ENCODE measurements at regions not wholly inside any gene's neighbourhood (a gene's known extent, or its start where the extent isn't known, plus 50 kb on each side); places are given as distances from the start of the nearest gene placed in this dataset.
"Not testable (repeated sequence)": the region's sequence is repeated elsewhere in the genome, so short reads cannot be mapped to it uniquely, and the experiment has no call there.

DNA sequence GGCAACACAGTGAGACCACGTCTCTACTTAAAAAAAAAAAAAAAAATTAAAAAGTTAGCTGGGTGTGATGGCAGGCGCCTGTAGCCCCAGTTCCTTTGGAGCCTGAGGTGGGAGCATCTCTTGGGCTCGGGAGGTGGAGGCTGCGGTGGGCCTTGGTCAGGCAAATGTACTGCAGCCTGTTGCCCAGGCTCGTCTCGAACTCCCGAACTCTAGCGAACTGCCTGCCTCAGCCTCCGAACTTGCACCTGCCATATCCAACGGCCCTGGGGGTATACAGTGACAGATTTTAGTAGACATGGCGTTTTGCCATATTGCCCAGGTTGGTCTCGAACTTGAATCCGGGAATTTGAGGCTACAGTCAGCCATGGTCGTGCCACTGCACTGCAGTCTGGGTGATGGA is 195.4 kb downstream of the ALG10 start:
- TF ChIP-seq, protein P1, sequence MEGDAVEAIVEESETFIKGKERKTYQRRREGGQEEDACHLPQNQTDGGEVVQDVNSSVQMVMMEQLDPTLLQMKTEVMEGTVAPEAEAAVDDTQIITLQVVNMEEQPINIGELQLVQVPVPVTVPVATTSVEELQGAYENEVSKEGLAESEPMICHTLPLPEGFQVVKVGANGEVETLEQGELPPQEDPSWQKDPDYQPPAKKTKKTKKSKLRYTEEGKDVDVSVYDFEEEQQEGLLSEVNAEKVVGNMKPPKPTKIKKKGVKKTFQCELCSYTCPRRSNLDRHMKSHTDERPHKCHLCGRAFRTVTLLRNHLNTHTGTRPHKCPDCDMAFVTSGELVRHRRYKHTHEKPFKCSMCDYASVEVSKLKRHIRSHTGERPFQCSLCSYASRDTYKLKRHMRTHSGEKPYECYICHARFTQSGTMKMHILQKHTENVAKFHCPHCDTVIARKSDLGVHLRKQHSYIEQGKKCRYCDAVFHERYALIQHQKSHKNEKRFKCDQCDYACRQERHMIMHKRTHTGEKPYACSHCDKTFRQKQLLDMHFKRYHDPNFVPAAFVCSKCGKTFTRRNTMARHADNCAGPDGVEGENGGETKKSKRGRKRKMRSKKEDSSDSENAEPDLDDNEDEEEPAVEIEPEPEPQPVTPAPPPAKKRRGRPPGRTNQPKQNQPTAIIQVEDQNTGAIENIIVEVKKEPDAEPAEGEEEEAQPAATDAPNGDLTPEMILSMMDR (IDR thresholded peaks at IDR 0.05), result no peak
- Histone ChIP-seq H3K4me3 (ENCODE audit: low read depth in 1 of 2, low read length in 1 of 2) (no peak overlapping the region), H3K4me1 (ENCODE audit: control insufficient read depth in 1 of 2, insufficient read depth in 1 of 2, low read depth in 1 of 2, low read length in 1 of 2) (peaks cover 0 to 4% of the 10 kb centered on the region in 2 experiments), H3K27ac (no peak overlapping the region), H3K27me3 (peaks cover 14% of the 10 kb centered on the region), H3K9me3 (no peaks in the 10 kb centered on the region), H3K36me3 (no peaks in the 10 kb centered on the region)

DNA sequence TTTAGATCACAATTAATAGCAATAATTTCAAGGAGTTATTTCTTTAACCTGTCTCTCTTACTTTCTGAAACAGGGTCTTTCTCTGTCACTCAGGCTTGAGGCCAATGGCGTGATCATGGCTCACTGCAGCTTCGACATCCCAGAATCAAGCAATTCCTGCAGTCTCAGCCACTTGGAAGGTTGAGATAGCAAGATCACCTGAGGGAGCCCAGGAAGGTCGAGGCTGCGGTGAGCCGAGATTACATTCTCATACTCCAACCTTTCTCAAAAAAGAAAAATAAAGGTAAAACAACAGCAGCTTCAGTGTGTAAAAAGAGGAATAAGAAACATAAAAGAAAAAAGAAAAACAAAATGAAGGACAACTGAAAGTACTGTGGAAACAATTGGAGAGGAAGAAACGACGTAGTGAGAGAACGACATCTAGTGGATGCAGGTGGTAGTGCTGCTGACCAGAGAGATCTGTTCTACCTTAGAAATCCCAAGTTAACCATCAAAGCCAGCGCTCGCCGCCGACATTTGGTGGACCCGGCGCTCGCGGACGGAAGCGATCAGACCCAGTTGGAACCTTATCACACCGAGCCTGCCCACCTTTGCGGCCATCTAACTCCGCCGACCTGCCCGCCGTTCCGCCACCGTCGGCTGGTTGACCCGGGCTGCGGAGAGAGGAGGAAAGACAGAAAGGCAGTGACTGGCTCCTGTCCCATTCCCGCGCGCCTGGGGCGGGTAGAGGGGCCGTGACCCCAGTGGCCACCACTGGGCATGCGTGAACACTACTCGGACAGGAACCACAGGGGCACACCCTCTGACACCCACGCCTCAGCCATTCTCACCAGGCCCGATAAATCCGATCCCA is 196.1 kb downstream of the ALG10 start:
- TF ChIP-seq, protein P1 (IDR thresholded peaks at IDR 0.05), result peak; percentile 50
- Histone ChIP-seq H3K9me3 (no peaks in the 10 kb centered on the region), H3K4me3 (ENCODE audit: low read depth in 1 of 2, low read length in 1 of 2) (no peak overlapping the region), H3K27me3 (peaks cover 14% of the 10 kb centered on the region), H3K4me1 (ENCODE audit: control insufficient read depth in 1 of 2, insufficient read depth in 1 of 2, low read depth in 1 of 2, low read length in 1 of 2) (peaks cover 0 to 4% of the 10 kb centered on the region in 2 experiments), H3K27ac (no peak overlapping the region), H3K36me3 (no peaks in the 10 kb centered on the region)

DNA sequence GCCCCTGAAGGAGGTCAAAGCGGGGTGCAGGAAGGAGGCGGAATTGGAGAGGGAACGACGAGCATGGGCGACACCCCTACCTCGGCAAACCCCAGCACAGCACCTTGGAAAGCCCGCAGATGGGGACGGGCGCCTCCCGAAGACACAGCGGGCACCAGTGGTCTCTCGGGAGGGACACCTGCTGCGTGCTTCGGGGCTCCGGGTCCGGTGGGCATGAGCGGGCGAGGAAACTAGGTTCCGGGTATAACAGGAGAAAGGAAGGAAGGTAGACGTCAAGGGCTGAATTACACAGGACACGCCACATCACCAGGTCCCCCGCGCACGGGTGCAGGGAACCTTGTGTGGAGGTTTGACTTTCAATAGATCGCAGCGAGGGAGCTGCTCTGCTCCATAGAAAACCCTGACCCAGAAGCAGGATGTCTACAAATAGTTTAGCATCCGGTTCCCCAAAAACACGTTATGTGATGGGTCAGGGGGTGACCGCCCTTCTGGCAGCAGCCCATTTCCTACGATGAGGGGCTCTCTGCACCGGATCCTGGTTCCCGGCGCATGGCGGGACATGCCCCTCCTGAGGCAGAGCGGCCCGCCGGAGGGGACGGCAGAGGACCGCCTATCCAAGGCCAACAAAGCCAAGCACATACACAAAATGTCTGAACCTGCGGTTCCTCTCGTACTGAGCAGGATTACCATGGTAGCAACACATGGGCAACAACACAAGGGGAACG is 196.9 kb downstream of the ALG10 start:
- TF ChIP-seq, protein P1 (IDR thresholded peaks at IDR 0.05), result no peak
- Histone ChIP-seq H3K4me3 (ENCODE audit: low read depth in 1 of 2, low read length in 1 of 2) (no peak overlapping the region), H3K36me3 (no peaks in the 10 kb centered on the region), H3K27ac (no peak overlapping the region), H3K9me3 (no peaks in the 10 kb centered on the region), H3K4me1 (ENCODE audit: control insufficient read depth in 1 of 2, insufficient read depth in 1 of 2, low read depth in 1 of 2, low read length in 1 of 2) (peaks cover 0 to 4% of the 10 kb centered on the region in 2 experiments), H3K27me3 (peaks cover 14% of the 10 kb centered on the region)

DNA sequence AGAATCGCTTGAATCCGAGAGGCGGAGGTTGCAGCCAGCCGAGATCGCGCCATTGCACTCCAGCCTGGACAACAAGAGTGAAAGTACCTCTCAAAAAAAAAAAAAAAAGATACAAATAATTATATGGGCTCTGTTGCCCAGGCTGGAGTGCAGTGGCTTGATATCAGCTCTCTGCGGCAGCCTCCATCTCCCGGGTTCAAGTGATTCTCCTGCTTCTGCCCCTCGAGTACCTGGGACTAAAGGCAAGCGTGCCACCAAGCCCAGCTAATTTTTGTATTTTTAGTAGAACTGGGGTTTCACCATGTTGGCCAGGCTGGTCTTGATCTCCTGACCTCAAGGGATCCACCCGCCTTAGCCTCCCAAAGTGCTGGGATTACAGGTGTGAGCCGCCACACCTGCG is 197.8 kb downstream of the ALG10 start:
- H3K36me3 ChIP-seq; H3K27ac ChIP-seq; H3K4me3 ChIP-seq (ENCODE audit: low read depth in 1 of 2, low read length in 1 of 2); H3K9me3 ChIP-seq; H3K4me1 ChIP-seq (ENCODE audit: control insufficient read depth in 1 of 2, insufficient read depth in 1 of 2, low read depth in 1 of 2, low read length in 1 of 2): not testable (repeated sequence)
- H3K27me3 ChIP-seq, result peaks cover 14% of the 10 kb centered on the region

DNA sequence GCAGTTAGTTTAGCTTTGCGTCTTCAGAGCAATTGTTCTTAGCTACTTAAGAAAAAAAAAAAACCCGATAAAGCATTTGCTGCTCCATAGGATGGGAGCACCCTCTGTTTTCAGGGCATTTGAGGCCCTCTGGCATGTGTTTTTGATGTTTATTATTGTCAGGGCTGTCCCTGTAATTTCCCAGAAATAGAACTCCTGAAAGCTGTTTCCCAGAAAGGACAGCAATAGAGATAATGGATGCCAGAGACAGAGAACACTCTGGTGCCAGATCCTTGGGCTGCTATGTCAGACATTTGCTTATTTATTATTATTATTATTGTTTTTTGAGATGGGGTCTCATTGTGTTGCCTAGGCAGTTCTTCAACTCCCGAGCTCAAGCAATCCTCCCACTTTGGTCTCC is 201.3 kb downstream of the ALG10 start:
- TF ChIP-seq, protein P1 (IDR thresholded peaks at IDR 0.05), result no peak
- Histone ChIP-seq H3K27ac (no peak overlapping the region), H3K4me3 (ENCODE audit: low read depth in 1 of 2, low read length in 1 of 2) (no peak overlapping the region), H3K27me3 (peaks cover 12% of the 10 kb centered on the region), H3K9me3 (no peaks in the 10 kb centered on the region), H3K4me1 (ENCODE audit: control insufficient read depth in 1 of 2, insufficient read depth in 1 of 2, low read depth in 1 of 2, low read length in 1 of 2) (peaks cover 0 to 2% of the 10 kb centered on the region in 2 experiments), H3K36me3 (no peaks in the 10 kb centered on the region)

DNA sequence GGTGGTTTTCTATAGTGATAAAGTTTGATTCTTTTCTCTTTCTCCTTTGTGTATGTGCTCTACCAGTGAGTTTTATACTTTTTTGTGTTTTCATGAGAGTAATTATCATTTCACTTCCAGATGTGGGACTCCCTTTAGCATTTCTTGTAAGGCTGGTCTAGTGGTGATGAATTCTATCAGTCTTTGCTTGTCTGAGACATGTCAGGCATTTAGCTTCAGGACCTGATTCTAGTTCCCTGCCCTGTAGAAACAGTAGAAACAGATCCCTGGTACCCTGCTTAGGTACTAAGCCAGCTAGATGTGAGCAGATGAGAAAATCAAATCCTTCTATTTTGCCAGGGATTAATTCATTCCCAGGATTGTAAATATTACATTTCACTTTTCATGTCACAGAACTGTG is 203.7 kb downstream of the ALG10 start:
- H3K9me3 ChIP-seq; H3K4me3 ChIP-seq (ENCODE audit: low read depth in 1 of 2, low read length in 1 of 2); H3K27me3 ChIP-seq; H3K4me1 ChIP-seq (ENCODE audit: control insufficient read depth in 1 of 2, insufficient read depth in 1 of 2, low read depth in 1 of 2, low read length in 1 of 2); H3K27ac ChIP-seq; H3K36me3 ChIP-seq: not testable (repeated sequence)

DNA sequence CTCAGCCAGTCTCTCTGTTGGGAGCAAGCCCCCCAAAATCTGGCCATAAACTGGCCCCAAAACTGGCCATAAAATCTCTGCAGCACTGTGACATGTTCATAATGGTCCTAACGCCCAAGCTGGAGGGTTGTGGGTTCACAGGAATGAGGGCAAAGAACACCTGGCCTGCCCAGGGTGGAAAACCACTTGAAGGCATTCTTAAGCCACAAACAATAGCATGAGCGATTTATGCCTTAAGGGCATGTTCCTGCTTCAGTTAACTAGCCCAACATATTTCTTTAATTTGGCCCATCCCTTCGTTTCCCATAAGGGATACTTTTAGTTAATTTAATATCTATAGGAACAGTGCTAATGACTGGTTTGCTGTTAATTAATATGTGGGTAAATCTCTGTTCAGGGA is 205.8 kb downstream of the ALG10 start:
- H3K27me3 ChIP-seq; H3K36me3 ChIP-seq; H3K4me1 ChIP-seq (ENCODE audit: control insufficient read depth in 1 of 2, insufficient read depth in 1 of 2, low read depth in 1 of 2, low read length in 1 of 2); H3K4me3 ChIP-seq (ENCODE audit: low read depth in 1 of 2, low read length in 1 of 2); H3K27ac ChIP-seq; H3K9me3 ChIP-seq: not testable (repeated sequence)

DNA sequence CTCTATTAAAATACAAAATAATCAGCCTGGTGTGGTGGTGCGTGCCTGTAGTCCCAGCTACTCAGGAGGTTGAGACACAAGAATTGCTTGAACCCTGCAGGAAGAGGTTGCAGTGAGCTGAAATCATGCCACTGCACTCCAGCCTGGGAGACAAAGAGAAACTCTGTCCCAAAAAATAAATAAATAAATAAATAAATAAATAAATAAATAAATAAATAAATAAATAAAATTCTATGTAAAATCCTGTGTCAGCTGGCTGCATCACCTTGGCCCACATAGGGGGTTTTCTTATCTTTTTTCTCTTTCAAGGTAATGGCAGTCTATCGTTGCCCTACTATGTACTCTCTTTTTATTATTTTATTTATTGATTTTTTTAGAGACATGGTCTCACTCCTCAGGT is 206.7 kb downstream of the ALG10 start:
- H3K27me3 ChIP-seq; H3K4me3 ChIP-seq (ENCODE audit: low read depth in 1 of 2, low read length in 1 of 2); H3K4me1 ChIP-seq (ENCODE audit: control insufficient read depth in 1 of 2, insufficient read depth in 1 of 2, low read depth in 1 of 2, low read length in 1 of 2); H3K36me3 ChIP-seq; H3K27ac ChIP-seq; H3K9me3 ChIP-seq: not testable (repeated sequence)
